PC-3 (cell line): ENCODE measurements at regions not wholly inside any gene's neighbourhood (a gene's known extent, or its start where the extent isn't known, plus 50 kb on each side); places are given as distances from the start of the nearest gene placed in this dataset.

ENCODE experiments used
- ATAC-seq: fragments of 200-7000 bp; cut with Tn5 transposase; 2 replicates; pipeline ENCODE4 v1.9.1; 2020; ENCODE audit warnings: mild to moderate bottlenecking, moderate library complexity
- BruUV-seq: library from RNA; stranded (reverse); fragments of 400-500 nt; replicated peaks from 2 replicates; lab custom pipeline; 2021; lab: Mats Ljungman, UMichigan
- CTCF ChIA-PET: fragments of 300-600 bp; sonication (Branson Sonifier 250); formaldehyde crosslinking; loops from one replicate; lab custom pipeline; 2022; ENCODE audit warnings: antibody characterized with exemption; lab: Charles Lee
- POLR2A ChIA-PET: fragments of 300-600 bp; sonication (Branson Sonifier 250); formaldehyde crosslinking; loops from one replicate; lab custom pipeline; 2022; ENCODE audit warnings: antibody characterized with exemption; ENCODE audit not compliant: unreplicated experiment; lab: Charles Lee
- DNase-seq: peaks from one replicate; pipeline ENCODE4 v3.0.0-alpha.2; 2015
- H2AFZ ChIP-seq: fragments of 300-600 bp; sonication (generic); 2 replicates; pipeline ENCODE4 v1.6.0; 2016; ENCODE audit warnings: antibody characterized with exemption, low read length
- H3F3A ChIP-seq: fragments of 300-600 bp; sonication (generic); one replicate; pipeline ENCODE4 v1.6.0; 2017; ENCODE audit warnings: antibody characterized with exemption, low read length, control low read depth, mild to moderate bottlenecking; ENCODE audit not compliant: unreplicated experiment
- H3K27ac ChIP-seq: fragments of 300-600 bp; sonication (generic); 2 replicates; pipeline ENCODE4 v1.5.1; 2016; ENCODE audit warnings: mild to moderate bottlenecking, low read length
- H3K27me3 ChIP-seq: fragments of 300-600 bp; sonication (generic); 2 replicates; pipeline ENCODE4 v1.6.1; 2016; ENCODE audit warnings: low read length, mixed read lengths
- H3K36me3 ChIP-seq: fragments of 300-600 bp; sonication (generic); 2 replicates; pipeline ENCODE4 v1.6.1; 2016; ENCODE audit warnings: low read depth, mixed run types, low read length, mixed read lengths
- H3K4me1 ChIP-seq: fragments of 300-600 bp; sonication (generic); 2 replicates; pipeline ENCODE4 v1.5.1; 2016; ENCODE audit warnings: low read length; ENCODE audit not compliant: insufficient read depth
- H3K4me2 ChIP-seq: fragments of 300-600 bp; sonication (generic); 2 replicates; pipeline ENCODE4 v1.6.0; 2016; ENCODE audit warnings: low read length
- H3K4me3 ChIP-seq: fragments of 300-600 bp; sonication (generic); 2 replicates; pipeline ENCODE4 v1.5.1; 2016; ENCODE audit warnings: mild to moderate bottlenecking, low read length, mixed read lengths
- H3K79me2 ChIP-seq: fragments of 300-600 bp; sonication (generic); 2 replicates; pipeline ENCODE4 v1.6.1; 2017; ENCODE audit warnings: low read length, mixed read lengths
- H3K9ac ChIP-seq: fragments of 300-600 bp; sonication (generic); 2 replicates; pipeline ENCODE4 v1.6.0; 2016; ENCODE audit warnings: mild to moderate bottlenecking, low read length
- H3K9me2 ChIP-seq: fragments of 300-600 bp; sonication (generic); replicated peaks from 2 replicates; pipeline ENCODE4 v1.6.1; 2016; ENCODE audit warnings: mixed run types, low read length, mixed read lengths
- H3K9me3 ChIP-seq: fragments of 300-600 bp; sonication (generic); 2 replicates; pipeline ENCODE4 v1.6.1; 2016; ENCODE audit warnings: low read length, mixed read lengths
- H4K20me1 ChIP-seq: fragments of 300-600 bp; sonication (generic); 2 replicates; pipeline ENCODE4 v1.6.1; 2016; ENCODE audit warnings: low read length, mixed read lengths
- CTCF ChIP-seq: fragments of 300-600 bp; sonication (generic); conservative IDR thresholded peaks from 2 replicates; pipeline ENCODE4 v1.5.1; 2017; ENCODE audit warnings: antibody characterized with exemption, low read depth, mild to moderate bottlenecking, low read length
- EZH2 ChIP-seq: fragments of 300-600 bp; sonication (generic); IDR thresholded peaks from one replicate; pipeline ENCODE4 v1.6.1; 2017; ENCODE audit warnings: antibody characterized with exemption, mild to moderate bottlenecking, low read length; ENCODE audit not compliant: unreplicated experiment
- EZH2phosphoT487 ChIP-seq: fragments of 300-600 bp; sonication (generic); IDR thresholded peaks from 2 replicates; pipeline ENCODE4 v1.6.1; 2018; ENCODE audit warnings: mild to moderate bottlenecking, antibody characterized with exemption, low read length, borderline replicate concordance
- intact Hi-C: fragments of 100-400 bp; cut with micrococcal nuclease; formaldehyde crosslinking; loops from 2 replicates; pipeline ENCODE4 v1.9.0; 2023

DNA sequence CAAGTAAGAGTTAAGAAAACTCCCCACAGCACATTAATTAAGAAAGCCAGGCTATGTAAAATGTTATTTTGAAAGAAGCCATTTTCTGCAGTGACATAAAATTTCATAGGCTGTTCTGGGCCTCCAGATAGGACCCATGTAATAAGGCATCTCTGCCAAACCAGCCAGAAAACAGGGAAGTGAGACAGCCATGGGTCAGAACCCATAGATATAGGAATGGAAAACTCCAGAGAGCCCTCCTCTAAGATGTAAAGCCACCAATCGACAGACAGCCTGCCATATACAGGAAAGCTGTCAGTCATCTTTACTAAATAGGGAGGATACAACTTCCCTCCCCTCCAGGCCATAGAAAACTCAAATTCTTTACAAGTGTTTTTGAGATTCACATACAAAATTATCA lies 493.3 kb downstream of the COG6 start:
- DNase-seq (no peak), ATAC-seq (no peak)
- H3K36me3 ChIP-seq: no peaks in the 10 kb centered on the region
- no peaks in the 10 kb centered on the region for H3K9me3 ChIP-seq
- H3K27me3 ChIP-seq: no peaks in the 10 kb centered on the region
- CTCF ChIA-PET: no interaction called here
- H4K20me1 ChIP-seq: no peaks in the 10 kb centered on the region
- H3K79me2 ChIP-seq: no peaks in the 10 kb centered on the region
- H3K9ac ChIP-seq: no peak overlapping the region
- no peaks in the 10 kb centered on the region for H3K9me2 ChIP-seq
- no peak overlapping the region for H2AFZ ChIP-seq
- no peak overlapping the region for H3K4me3 ChIP-seq
- TF ChIP-seq CTCF (no peak), EZH2 (no peak), EZH2phosphoT487 (no peak)
- no peak overlapping the region for H3K27ac ChIP-seq
- no peaks in the 10 kb centered on the region for H3F3A ChIP-seq
- POLR2A ChIA-PET: no interaction called here
- H3K4me1 ChIP-seq: peaks cover 22% of the 10 kb centered on the region
- no peak overlapping the region for H3K4me2 ChIP-seq
- intact Hi-C loops: loop anchor here (5.0 kb wide), 1 partner anchor 414 kb away; no protein-coding TSS in a partner anchor
- BruUV-seq: no TSS peak

DNA sequence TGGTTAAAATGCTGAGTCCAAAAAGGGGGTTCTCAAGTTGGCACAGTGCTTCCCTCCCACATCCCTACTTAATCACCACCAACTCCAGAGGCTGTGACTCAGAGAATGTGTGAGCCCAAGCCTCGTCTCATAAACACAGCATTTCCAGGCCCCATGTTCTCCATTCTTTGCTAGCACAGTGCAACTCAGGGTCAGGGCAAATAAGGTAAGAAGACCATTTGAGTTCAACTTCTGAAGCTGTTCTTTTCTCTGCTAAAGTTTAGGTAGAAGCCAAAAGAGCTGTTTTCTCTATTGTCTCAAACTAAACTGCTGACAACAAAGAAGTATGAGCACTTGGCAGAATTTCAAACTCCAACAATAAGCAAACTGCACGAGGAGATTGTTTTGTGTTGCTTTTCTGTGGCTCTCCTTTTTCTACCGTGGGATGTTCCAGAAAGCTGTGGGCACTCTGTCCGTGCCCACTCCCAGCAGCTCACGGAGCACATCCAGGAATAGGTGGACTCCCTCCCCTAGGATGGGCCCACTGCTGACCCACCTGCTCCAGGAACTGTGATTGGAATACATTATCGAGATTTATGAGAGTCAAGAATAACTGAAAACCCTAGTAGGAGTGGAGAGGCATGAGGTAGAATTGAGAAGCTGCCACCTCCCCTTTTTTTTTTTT lies 494.3 kb downstream of the COG6 start:
- ATAC-seq: no peak; the same call in 1 of the 2 replicates
- Histone ChIP-seq H3K9me2 (no peaks in the 10 kb centered on the region), H3K4me3 (no peak overlapping the region), H3K4me2 (no peak overlapping the region), H3K36me3 (no peaks in the 10 kb centered on the region), H3K9ac (no peak overlapping the region), H3K27ac (no peak overlapping the region), H4K20me1 (no peaks in the 10 kb centered on the region), H2AFZ (peak overlapping the region; percentile 61), H3K4me1 (peaks cover 22% of the 10 kb centered on the region), H3K79me2 (no peaks in the 10 kb centered on the region), H3K9me3 (no peaks in the 10 kb centered on the region), H3K27me3 (no peaks in the 10 kb centered on the region), H3F3A (no peaks in the 10 kb centered on the region)
- ChIA-PET CTCF (no interaction called here), POLR2A (no interaction called here)
- TF ChIP-seq EZH2phosphoT487: no peak
- no peak for TF ChIP-seq CTCF
- no peak for TF ChIP-seq EZH2
- intact Hi-C loops: loop anchor here (5.0 kb wide), 1 partner anchor 413 kb away; no protein-coding TSS in a partner anchor
- BruUV-seq: no TSS peak
- DNase-seq: peak; percentile 48

DNA sequence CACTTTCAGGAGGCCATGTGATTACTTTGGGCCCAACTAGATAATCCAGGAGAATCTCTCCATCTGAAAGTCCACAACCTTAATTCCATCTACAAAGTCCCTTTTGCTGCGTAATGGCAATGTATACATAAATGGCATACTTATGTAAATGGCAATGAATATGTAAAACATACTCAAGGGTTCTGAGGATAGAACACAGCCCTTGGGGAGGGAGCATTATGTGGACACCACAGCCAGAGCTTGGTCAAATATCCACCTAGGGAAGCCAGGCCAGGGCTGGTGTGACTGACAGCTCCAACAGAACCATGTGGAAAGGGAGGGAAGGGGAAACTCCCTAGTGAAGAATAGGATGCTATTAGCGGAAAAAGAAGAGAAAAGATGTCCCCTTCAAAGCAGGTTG lies 496.2 kb downstream of the COG6 start:
- no TSS peak for BruUV-seq

More for the DNA sequence above, 496.2 kb downstream of the COG6 start:
- no peak for DNase-seq
- H3K9me2 ChIP-seq: no peaks in the 10 kb centered on the region
- ChIA-PET CTCF (no interaction called here), POLR2A (no interaction called here)
- H3K4me2 ChIP-seq: no peak overlapping the region
- H3K79me2 ChIP-seq: no peaks in the 10 kb centered on the region
- no peaks in the 10 kb centered on the region for H3K9me3 ChIP-seq
- H2AFZ ChIP-seq: no peak overlapping the region
- H3F3A ChIP-seq: no peaks in the 10 kb centered on the region
- H3K36me3 ChIP-seq: no peaks in the 10 kb centered on the region
- no peaks in the 10 kb centered on the region for H3K27me3 ChIP-seq
- no peaks in the 10 kb centered on the region for H4K20me1 ChIP-seq
- H3K4me3 ChIP-seq: no peak overlapping the region
- intact Hi-C loops: no loop called here
- no peak overlapping the region for H3K9ac ChIP-seq
- TF ChIP-seq EZH2 (no peak), CTCF (no peak), EZH2phosphoT487 (no peak)
- ATAC-seq: no peak
- peaks cover 22% of the 10 kb centered on the region for H3K4me1 ChIP-seq
- no peak overlapping the region for H3K27ac ChIP-seq
